HG02981 (cell line): ENCODE measurements at regions not wholly inside any gene's neighbourhood (a gene's known extent, or its start where the extent isn't known, plus 50 kb on each side); places are given as distances from the start of the nearest gene placed in this dataset.
"Not testable (repeated sequence)": the region's sequence is repeated elsewhere in the genome, so short reads cannot be mapped to it uniquely, and the experiment has no call there.

Experiments
- ATAC-seq: cut with Tn5 transposase; IDR thresholded peaks from one replicate; pipeline ENCODE4 v1.9.1; 2021; ENCODE audit warnings: mild to moderate bottlenecking, moderate library complexity; ENCODE audit not compliant: unreplicated experiment

DNA sequence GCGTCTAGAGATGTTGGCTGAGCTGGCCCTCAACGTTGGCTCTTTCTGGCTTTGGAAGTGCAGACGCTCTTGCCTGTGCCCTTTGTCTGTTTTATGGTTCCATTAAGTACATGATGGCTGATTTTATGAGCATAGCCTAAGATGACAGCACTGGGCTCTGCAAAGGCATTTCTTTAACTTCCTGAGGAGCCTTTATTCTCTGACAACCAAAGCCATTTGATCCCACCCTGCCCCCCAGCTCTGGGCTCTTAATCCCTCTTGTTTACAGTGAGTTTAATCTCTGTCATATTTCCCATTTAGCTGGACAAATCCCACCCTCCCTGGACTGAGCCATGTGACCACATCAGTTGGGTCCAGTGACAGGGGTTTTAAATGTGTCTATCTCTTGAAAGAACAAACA lies 195.9 kb downstream of the ACKR3 start:
- no peak for ATAC-seq

DNA sequence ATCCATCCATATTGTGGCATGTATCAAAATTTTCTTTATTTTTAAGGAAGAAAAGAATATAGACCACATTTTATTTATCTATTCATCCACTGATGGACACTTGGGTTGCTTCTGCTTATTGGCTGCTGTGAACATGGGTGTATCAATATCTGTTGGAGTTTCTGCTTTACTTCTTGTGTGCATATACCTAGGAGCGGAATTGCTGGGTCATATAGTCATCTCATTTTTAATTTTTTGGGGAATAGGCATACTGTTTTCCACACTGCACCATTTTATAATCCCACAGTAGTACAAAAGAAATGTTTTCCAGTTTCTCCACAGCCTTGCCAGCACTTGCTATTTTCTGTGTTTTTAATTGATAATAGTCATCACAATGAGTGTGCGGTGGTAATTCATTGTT lies 197.2 kb downstream of the ACKR3 start:
- ATAC-seq = no peak

DNA sequence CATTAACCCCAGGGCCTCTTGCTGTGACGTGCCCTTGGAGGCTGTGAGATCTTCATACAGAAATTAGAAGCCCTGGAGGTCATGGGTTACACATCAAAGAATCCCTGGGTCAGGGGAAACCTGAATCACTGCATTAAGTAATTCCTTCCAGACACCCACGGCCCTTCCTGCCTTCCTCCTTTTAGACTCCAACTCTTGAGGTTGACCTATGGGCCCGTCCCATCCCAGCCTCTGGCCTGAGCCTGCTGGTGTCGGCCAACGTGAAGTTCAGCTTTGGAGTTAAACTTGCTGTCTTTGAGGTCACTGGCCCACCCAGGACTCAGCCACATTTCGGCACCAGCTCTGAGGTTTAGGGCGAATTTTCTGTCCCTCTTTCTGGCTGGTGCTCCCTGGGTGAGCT lies 198.3 kb downstream of the ACKR3 start:
- ATAC-seq = no peak

DNA sequence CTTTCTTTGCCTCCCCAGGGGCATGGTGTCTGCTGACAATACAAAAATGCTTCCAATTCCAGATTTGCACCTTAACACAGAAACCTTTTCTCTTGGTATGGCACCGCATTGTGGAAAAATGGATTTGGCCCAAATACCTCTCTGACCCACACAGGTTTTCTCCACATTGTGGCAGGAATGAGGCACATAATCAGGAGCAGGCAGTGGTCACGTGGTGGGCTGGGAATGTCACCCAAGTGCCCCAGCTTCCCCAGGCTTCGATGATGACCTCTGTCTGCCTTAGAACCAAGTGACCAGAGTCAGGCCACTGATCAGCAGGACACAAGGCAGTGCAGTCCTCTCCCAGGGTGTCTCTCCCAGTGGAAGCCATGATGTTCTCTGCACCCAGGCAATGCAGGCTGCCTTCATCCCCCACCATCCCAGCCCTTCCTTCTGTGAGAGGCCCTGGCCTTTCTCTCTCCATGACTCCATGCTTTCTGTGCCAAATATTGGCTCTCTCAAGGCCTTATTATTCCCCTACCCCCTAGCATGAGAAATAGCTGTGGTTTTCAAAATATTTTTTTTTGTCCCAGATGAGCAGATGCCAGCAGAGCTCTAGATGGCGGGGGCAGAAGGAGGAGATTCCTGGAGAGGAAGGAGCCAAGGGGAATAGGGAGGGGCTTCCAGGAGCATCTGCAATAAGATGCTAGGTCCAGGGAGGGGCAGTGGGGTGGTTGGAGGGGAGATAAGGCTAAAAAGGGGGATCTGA lies 198.9 kb downstream of the ACKR3 start:
- ATAC-seq = no peak

DNA sequence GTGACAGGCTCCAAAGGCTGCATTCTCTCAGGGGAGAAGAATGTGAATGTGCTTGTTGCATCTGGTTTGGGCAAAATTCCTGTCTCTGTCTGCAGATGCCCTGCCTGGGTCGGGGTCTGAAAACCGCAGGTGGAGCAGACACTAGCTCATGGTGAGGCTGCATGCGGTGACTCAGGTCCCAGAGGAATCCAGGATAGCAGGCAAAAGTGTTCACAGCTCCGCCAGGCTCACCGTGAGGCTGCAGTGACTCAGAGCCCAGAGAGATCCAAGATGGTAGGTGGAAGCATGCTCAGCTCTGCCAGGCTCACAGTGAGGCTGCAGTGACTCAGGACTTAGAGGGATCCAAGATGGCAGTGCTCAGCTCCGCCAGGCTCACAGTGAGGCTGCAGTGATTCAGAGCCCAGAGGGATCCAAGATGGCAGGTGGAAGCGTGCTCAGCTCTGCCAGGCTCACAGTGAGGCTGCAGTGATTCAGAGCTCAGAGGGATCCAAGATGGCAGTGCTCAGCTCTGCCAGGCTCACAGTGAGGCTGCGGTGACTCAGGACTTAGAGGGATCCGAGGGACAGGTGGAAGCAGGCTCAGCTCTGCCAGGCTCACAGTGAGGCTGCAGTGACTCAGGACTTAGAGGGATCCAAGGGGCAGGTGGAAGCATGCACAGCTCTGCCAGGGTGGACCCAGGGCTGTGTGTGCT lies 200.5 kb downstream of the ACKR3 start:
- ATAC-seq = no peak

DNA sequence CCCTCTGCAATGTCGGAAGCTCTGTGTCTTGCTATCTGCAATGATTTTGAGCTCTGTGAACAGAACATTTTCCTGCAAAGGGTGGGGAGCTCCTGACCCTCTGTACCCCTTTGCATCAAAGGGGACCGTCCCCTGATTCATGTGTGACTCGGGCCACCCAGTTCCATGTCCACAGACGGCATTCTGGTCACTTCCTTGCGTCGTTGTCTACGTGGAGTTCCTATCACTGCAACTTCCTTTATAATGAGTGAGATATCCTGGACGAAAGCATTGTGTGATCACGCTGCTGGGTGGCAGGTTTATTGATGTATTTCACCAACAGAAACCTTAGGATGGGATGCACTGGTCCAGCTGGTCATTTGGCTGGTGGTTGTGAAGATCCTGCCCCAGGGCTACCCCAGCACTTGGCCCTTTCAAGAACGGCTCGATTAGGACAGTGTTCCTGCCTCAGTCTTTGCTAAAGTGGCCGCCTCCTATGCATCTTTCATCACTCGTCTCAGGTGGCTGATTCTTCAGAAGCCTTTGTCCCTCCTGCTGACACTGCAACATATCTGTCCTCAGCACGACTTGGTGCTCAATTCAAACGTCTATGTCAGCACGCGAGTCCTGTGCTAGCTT lies 202.7 kb downstream of the ACKR3 start:
- ATAC-seq = no peak

DNA sequence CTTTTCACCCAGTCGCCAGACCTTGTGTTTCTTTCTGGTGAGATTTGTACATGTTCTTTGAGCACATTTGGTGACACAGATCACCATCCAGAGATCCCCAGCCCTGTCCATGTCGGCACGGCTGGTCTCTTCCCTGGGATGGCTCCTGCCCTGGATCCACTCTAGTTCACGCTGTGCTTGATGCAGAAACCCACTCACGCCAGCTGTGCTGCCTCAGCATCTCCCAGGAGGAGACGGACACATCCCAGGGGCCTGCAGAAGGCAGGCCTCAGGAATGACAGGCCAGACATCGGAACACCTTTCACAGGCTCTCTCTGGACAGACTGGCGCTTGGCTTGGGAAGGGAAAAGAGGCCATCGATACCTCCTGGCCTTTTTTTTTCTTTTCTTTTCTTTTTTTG lies 203.6 kb downstream of the ACKR3 start:
- no peak for ATAC-seq

DNA sequence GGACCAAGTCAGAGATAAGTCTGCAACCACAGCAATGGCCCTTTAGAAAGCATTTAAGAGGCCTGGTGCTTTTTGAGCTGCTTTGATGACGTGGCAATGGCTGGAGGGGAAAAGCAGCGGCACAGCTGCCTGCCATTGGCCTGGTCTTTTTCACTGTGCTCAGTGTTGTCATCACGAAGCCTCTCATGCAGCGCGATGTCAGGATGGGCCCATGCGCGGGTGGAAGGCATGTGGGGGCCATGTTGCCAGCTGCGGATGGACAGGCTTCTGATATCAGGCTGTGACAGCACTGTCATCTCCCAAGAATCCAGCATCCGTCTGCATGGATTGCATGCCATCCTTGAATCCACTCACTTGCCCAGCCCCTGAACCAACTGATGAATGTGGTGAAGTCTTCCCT lies 204.5 kb downstream of the ACKR3 start:
- ATAC-seq = no peak

DNA sequence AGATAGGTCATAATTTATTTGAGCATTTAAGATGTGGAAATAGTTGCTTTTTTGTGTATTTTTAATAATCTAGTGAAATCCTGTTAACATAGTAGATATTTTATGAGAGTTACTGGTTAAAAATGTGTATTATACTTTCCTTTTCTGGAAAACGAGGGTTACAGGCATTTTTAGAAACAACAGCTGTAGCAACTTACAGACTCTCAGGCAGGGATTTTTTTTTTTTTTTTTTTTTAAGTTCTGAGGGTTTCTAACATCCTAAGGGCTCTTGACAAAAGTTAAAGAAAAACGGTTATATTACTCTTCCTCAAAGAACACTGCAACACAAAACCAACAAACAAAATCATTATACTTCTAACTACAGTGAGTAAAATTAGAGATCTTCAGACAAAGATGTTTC lies 205.9 kb downstream of the ACKR3 start:
- ATAC-seq = no peak

DNA sequence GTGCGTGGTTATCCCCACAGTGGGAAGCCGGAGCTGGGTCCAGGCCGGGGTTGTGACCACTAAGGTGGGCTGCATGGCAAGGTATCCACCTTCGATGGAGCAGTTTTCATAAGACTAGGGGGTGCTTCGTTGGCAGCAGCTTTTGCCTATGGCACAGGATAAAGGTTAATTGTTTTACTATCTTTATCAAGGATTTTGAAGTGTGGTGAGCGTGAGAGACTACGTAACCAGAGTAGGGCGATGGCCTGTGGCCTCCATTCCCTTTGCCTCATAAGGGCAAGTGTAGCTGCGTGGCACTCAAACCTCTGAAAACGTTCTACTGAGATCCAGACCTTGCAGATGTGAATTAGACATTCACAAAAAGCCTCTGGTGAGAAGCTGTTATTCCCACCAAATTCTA lies 206.6 kb downstream of the ACKR3 start:
- ATAC-seq = no peak

DNA sequence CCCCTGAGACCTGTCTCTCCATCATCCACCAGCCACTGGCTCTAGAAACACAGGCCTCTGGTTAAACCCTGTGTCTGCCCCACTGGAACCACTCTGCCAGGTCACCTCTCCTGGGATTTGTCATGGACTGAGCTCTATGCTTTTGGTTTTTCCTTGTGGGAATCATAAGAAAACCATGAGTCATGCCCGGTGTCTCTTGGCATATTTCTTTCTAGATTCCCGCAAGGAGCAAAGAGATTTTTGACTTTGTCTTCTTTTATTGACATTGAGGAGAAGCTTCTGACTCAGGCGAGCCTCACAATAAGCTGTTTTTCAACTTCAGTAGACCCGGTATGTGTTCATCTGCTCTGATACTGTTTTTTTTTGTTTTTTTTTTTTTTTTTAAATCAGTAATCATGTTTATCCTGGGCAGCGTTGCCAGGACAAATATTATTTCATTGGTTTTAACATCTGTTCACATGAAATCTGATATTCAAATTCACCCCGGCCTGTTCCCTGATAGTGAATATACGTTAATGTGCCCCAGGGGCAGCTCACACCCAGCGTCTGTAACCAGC lies 207.1 kb downstream of the ACKR3 start:
- no peak for ATAC-seq

DNA sequence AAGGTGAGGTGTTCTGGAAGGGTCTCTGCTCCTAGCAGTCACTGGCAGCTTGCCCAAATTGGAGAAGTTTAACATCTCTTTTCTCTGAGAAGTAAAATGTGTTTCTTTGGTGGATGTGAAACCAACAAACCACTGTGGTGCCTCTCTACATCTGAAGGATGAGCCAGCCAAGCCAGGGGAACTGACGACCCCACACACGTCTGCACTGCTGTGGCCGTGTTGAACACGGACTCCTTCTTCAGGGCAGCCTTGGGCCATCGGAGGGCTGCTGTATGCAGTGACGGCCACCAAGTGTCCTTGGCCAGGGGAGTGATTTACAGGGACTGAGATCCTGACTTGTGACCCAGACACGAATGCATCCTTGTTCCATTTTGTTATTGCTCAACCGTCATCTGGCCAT lies 207.8 kb downstream of the ACKR3 start:
- ATAC-seq = no peak

DNA sequence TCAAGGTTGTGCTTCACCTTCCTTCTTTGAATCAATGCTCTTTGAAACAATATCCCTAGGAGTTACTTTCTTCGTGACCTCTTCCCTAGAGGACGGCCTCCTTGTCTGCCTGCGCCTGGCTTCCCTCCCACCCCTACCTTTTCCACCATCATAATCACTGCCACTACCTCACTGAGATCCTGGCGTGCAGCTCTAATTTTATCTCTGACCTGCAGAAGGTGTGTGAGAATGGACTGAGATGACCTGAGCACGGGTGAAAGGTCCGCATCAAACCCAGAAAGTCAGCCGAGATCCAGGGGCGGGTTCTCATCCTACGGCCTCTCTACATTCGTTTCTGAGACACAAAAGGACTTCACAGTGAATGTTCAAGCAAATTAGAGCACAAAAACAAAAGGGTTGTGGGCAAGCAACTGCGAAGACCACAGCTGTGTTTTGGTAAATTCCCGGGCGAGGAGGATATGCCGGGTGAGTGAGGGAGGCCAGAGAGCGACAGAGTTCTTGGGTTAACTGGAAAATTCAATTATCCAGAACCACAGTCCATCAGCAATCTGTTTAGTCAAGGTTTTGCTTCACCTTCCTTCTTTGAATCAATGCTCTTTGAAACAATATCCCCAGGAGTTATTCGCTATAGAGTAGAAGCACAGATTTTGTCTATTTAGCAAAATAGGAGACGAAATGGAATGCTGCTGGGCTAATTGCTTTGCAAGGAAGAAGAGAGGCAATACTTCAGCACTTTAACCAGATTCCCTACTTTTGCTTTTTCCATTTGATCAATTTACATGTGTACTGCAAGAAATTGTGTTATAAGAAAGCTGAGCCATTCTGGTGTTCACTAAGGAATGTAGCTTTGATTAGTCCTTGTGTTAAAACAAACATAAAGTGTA lies 212.6 kb downstream of the ACKR3 start:
- no peak for ATAC-seq

DNA sequence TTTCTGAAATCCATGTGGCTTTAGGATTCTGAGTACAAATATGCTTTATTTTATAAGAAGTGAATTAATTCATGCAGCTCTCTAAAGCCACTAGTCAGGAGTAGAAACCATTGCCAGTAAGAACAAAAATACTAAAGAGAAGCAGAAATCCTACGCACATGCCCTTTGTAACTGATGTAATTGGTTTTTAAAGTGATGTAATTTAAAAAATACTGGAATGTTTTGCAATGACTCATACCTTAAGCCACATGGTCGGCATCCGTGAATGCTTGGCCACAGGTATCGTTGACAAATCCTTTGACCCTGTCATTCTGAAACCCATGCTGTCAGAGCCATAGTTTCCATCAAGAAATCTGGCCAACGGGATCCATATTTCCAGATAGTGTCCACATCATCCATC lies 213.3 kb downstream of the ACKR3 start:
- ATAC-seq = no peak

DNA sequence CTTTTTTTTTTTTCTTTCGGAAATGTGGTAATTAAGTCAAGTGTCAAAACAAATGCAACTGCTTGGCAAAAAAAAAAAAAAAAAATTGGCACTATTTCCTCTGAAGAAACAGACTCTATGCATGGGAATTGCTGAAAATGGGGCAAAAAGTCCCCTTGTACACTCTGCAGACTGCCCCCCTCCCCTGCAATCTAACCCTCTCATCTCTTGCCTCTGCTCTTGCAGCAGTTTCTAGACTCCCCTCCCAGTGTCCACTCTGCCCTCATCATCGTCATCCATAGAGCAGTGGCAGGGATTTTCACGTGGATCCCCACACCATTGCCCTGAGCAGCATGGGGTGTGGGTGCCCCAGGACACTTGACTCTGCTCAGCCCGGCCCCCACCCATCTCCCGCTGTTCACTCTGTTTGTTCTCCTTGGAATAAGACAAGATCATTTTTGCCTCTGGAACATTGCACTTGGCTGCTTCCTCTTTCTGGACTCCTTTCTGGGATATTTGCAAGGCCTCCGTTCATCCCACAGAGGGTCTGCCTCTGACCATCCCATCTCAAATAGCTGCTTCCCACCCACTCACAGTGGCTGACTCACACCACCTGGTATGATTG lies 213.9 kb downstream of the ACKR3 start:
- ATAC-seq = no peak

DNA sequence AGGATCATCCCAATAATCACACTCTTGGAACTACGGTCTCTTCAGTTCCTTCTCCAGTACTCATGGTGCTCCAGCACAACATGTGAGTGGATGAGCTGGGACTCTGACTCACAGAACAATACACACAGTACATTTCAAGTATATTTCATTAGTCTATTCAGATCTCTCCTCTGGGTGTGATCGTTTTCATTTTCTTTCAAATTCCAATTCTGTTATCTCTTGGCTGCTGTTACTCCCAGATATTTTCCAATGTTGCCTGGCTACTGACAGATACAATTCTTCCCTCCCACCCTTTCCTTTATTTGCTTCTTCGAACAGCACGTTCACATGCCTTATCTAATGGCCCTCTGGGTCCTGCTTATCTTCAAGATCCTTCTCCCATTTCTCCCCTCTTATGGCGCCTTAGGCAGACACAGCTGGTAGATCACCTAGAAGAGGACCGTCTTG lies 216.0 kb downstream of the ACKR3 start:
- ATAC-seq = no peak

DNA sequence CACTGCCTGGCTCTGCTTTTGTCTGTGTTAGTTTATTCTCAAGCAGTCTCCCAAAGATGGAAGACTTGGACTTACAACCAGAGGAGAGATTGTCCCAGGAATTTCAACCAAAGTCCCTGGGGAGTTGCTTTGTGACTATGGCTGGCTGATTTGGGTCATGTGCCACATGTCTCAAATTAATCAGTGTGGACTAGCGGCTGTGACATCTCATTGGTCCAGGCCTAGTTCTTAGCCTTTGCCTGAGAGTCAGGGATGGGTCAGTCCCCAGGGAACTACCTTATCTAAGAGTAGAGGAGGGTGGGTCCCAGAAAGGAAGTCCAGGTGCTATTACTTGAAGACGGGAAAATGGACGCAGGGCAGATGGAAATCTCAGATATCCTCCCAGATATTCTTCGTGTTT lies 217.1 kb downstream of the ACKR3 start:
- ATAC-seq = no peak

DNA sequence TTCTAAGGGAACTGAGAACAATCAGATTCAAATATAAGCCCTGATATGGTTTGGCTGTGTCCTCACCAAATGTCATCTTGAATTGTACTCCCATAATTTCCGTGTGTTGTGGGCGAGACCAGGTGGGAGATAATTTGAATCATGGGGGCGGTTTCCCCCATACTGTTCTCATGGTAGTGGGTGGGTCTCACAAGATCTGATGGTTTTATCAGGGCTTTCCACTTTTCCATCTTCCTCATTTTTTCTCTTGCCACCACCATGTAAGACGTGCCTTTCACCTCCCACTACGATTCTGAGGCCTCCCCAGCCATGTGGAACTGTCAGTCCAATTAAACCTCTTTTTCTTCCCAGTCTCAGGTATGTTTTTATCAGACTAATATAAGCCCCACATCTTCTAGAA lies 217.8 kb downstream of the ACKR3 start:
- ATAC-seq = not testable (repeated sequence)

DNA sequence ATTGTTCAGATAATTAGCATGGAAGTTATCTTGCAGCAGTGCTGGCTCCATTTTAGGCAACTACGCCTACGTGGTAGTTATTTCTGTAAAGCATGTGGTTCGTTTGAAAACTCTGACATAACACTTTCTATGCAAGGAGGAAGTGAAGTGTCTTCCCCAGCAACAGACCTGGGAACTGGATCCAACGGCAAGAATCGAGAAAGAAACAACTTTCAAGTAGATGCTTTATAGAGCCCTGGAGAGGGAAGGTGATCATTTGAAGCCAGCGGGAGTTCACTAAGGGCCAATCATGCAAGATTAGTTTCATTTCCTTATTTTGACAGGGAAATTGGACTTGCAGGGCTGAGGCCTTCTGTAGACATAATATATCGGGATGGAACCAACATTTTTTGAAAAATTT lies 218.3 kb downstream of the ACKR3 start:
- no peak for ATAC-seq

DNA sequence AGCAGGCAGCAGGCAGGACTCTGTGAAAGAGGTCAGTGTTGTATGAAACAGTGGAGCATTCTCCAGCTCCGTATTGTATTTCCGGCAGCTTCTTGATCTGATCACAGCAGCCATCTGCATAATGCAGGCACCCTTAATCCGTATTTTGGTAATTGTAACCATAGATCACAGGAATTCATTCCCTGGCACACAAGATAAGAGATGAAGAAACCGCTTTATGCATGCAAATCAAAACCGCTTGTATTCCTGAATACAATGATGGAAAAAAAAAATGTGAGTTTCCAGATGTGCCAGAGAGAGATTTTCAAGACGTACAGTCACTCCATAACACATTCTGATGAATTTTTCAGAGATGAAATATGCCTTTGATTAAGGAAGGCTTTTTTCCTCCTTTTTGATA lies 221.3 kb downstream of the ACKR3 start:
- ATAC-seq = no peak
